ENCODE measurements at regions not wholly inside any gene's neighbourhood (a gene's known extent, or its start where the extent isn't known, plus 50 kb on each side); places are given as distances from the start of the nearest gene placed in this dataset.
"Not testable (repeated sequence)": the region's sequence is repeated elsewhere in the genome, so short reads cannot be mapped to it uniquely, and the experiment has no call there.

DNA sequence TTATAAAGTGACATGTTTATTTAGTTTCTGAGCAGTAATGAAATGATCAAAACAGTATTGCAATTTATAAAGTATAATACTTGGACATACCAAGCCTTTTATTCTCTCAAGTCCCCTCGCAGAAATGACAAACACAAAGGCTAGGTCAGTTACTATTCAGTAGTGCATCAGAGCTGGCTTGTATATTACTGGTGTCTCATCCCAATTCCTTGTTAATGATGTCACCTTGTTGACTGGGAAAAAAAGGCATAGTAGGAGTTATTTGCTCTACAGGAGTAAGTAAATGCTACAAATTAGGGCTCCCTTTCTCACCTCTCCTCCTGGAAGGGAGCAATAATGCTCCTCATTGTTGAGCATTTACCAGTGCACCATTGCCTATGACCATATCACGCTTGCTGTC, 317.6 kb downstream of the CHL1 start:
- H3K27ac ChIP-seq, result no peak overlapping the region
- no peak for DNase-seq (ENCODE audit: low read depth, low spot score)

DNA sequence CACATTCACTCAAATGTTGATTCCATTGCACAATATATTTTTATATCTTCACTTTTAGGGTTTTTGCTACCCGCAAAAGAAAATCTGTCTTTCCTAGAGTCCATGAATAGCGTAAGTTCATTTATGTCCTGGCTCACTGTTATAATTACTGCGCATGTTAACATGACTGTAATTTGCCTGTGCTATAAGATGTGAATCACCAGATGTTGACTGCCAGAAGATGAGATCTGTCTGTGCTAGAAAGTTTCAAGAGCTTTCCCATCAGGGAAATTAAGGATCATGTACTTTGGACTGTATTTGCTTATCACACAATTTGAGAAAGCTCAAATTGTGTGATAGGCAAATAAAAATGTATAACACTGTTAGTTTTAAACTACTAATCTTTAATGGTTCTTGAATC, 322.5 kb downstream of the CHL1 start:
- DNase-seq (ENCODE audit: low read depth, low spot score), result no peak
- no peak overlapping the region for H3K27ac ChIP-seq

DNA sequence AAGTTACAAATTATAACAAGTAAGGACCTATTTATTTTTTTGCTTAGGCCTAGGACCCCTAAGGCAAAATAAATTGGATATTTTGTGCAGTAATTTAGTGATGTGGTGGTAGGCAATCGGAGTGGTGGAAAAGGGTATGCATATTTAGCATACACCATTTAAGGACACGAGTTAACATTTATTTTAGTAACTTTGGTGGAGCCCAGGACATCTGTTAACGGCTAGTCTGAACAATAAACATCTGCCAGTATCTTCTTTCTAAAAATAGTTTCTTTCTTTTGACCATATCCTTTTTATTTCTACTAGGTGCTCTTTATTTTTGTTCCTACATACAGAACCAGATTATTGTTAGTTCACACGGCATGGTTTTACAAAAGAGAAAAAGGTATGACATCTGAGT, 326.3 kb downstream of the CHL1 start:
- no peak for DNase-seq (ENCODE audit: low read depth, low spot score)
- H3K27ac ChIP-seq, result no peak overlapping the region

DNA sequence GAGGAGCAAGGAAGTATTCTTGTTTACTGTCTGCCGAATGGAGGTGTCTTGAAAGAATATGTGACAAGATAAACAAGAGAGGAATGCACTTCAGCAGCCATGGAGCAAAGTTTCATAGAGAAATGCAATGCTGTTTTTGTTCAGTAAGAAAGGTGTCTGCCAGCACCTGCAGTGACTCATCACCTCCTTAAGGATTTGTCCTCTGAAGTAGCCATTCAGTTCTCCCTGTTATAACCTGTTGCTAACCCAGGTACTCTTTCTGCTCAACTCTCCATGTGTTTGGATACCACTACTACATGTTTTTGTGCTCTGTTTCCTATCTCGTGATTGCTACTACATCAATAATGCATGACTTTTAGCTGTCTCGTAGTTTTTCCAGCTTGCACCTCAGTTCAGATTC, 328.9 kb downstream of the CHL1 start:
- no peak for DNase-seq (ENCODE audit: low read depth, low spot score)
- H3K27ac ChIP-seq, result no peak overlapping the region

DNA sequence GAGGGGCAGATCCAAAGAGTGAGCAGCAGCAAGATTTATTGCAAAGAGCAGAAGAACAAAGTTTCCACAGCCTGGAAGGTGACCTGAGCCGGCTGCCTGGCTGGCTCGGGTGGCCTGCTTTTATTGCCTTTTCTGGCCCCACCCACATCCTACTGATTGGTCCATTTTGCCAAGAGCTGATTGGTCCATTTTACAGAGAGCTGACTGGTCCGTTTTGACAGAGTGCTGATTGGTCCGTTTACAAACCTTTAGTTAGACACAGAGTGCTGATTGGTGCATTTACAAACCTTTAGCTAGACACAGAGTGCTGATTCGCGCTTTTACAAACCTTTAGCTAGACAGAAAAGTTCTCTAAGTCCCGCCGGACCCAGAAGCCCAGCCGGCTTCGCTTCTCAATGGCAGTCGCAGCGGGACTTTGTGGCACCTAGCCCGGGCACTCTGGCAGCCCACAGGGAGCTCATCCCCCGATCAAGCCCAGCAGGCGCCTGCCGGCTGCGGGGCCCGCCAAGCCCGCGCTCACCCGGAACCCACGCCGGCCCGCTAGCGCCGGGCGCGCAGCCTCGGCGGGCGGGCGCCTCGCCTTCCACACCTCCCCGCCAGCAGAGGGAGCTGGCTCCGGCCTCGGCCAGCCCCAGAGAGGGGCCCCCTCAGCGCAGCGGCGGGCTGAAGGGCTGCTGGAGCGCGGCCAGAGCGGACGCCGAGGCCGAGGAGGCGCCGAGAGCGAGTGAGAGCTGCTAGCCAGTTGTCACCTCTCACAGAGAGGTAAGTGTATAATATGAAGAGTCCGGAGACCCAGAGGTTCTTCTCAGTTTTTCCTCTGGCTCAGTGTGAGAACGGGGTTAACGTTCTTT, 339.2 kb downstream of the CHL1 start:
- H3K27ac ChIP-seq, result no peak overlapping the region
- DNase-seq (ENCODE audit: low read depth, low spot score), result no peak

DNA sequence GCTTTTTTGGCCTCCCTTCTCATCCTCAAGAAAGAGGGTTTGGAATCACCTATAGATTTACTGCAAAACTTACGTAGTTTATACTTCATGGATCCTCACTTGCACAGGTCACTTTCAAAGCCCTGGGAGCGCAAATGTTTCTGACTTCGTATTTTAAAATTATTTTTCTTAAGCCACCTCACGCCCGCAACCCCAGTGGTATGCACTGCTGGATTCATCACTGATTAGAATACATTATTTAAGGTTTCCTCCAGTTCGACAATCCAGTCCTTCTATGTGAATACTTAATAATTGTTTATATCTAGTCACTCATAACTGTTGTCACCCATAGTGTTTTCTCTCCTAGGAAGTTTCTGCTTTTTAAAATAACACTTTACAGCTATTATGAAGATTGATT, 339.9 kb downstream of the CHL1 start:
- no peak for DNase-seq (ENCODE audit: low read depth, low spot score)
- no peak overlapping the region for H3K27ac ChIP-seq

DNA sequence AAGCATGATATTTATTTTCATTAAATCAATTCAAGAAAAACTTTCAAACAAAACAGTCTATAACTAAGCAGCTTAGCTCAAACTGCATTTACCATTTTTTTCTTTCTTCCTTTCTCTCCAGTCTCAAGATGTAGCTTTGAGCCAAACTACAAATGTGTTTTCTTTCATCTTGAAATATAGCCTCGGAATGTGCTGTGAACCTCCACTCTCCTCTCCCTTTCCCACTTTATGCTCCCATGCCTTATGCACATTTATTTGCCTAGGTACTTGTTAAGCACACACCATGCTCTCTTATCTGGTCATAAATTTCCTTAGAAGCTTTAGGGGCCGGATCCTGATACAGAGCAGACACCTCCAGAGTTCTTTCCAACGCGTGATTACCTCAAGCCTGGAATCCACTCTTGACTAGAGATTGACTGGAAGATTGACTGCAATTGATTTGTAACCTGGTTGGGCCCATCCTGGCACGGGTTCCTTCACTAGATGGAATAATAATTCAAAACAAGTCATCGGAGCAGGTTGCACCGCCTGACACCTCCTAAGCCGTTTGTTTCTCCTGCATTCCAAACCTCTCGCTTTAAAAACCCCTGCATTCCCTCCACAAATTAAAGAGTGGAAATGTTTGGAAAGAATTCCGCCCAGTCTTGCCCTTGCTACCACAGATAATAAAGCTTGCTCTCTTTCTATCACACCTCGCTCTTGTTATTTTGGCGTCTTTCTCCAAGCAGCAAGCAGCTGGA, 344.7 kb downstream of the CHL1 start:
- H3K27ac ChIP-seq, result no peak overlapping the region
- DNase-seq (ENCODE audit: low read depth, low spot score), result no peak

DNA sequence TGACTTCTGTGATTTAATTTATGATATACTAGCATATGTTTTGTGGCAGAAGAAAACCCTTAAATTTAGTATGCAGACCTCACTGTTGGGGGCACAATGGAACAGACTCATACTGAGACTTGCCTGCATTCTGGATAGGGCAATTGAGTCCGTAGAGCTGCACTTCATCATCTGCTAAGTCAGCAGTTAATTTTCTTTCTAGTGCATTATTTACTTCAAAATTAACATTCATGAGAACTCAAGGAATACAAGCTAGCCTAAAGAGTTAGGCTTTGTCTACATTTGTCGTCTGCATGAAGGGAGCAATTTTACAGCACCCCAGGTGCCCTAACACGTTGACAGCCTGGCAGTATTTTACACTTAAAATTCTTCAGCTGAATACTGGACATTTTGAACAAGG, 345.5 kb downstream of the CHL1 start:
- DNase-seq (ENCODE audit: low read depth, low spot score), result no peak
- no peak overlapping the region for H3K27ac ChIP-seq

DNA sequence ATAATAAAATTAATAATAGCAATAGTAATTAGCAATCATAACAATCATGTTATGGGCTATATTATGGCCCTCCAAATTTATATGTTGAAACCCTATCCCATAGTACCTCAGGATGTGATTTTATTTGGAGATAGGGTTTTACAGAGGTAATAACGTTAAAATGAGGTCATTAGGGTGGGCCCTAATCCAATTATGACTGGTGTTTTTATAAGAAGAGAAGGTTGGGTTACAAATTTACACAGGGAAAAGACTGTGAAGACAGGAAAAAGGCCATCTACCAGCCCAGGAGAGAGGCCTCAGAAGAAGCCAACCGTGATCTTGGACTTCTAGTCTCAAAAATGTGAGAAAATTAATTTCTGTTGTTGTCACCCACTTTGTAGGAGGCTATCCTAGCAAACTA, 353.1 kb downstream of the CHL1 start:
- no peak for DNase-seq (ENCODE audit: low read depth, low spot score)

DNA sequence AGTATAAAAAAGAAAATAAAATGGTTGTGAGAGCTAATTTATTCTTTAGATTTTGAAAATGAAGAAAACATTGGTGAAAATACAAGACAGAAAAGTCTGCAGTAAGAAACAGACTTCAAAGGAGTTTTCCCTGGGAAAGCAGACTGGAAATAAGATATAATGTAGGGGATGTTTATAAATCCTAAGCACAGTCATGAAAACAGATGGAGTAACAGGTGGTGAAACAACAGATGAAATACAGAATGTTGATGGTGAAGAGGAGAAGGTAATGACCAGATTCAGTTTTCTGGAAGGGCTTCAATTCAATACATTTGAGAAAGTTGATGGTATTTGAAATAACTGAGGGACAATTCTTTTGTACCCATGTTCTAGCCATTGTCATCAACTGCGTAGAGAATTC, 353.9 kb downstream of the CHL1 start:
- no peak overlapping the region for H3K27ac ChIP-seq
- DNase-seq (ENCODE audit: low read depth, low spot score), result no peak

More for the DNA sequence above, 353.1 kb downstream of the CHL1 start:
- no peak overlapping the region for H3K27ac ChIP-seq

DNA sequence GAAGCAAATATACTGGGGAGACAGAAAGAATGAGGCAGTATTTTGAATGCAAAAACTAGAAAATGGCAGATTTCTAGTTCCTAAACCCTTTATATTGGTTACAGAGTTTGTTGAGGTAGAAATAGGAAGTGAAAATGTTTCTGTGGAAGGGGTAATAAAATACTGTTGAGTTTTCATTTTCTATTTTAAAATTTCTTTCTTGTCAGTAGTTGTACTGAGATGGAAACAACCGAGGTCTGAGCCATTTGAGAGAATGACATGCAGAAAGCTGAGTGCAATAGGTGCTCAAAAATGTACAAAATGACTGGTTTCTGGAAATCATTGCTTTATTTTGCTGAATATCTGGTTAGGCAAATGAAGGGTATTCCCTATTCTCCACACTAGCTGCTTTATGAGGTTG, 361.4 kb downstream of the CHL1 start:
- no peak overlapping the region for H3K27ac ChIP-seq
- no peak for DNase-seq (ENCODE audit: low read depth, low spot score)

DNA sequence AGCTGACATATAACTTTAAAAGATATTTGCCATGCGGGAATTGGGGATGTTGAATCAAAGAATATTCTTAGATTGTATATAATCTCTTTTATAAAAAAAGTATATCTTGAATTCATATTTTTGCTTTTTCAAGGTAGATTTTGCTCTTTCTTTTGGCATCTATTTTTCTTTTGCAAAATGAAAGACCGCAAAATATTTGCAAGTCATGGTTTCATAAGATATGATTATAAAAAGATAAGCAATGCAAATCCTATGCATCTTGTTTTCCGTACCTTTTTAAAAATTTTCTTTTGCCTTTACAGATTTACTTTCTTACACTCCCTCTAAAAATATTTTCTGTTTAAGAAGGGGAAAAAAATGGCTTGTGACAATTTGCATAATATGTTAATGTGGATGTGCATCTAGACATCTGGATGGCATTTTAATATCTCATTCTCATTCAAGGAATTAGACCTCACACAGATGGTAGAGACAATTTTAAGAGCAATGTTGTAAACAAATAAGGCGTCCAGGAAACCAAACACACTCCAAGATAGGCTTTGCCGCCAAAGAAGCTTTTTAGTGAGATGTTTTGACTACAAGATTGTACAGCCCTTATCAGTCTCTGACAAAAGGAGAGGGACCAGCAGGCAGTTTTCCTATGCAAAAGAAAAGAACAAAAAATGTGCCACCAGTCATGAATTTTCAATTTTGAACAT, 371.1 kb downstream of the CHL1 start:
- DNase-seq (ENCODE audit: low read depth, low spot score), result no peak
- H3K27ac ChIP-seq, result no peak overlapping the region

DNA sequence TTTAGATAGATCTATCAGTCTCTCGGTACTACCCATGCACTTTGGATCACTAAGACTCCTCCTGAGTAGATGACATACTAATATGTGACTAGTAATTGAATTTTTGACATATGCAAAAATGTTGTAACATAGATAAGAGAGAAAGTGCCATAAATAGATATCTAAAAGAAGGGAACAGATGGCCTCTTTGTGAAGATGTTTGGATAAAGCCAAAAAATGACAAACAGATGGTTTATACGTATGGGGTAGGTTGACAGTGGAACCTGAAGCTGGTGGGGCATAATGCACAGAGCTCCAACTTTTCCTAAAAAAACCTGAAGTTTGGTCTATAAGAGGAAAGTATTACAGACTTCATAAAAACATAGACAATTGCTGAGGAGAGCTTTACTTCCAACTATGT, 383.0 kb downstream of the CHL1 start:
- not testable (repeated sequence) for H3K27ac ChIP-seq; DNase-seq (ENCODE audit: low read depth, low spot score)

DNA sequence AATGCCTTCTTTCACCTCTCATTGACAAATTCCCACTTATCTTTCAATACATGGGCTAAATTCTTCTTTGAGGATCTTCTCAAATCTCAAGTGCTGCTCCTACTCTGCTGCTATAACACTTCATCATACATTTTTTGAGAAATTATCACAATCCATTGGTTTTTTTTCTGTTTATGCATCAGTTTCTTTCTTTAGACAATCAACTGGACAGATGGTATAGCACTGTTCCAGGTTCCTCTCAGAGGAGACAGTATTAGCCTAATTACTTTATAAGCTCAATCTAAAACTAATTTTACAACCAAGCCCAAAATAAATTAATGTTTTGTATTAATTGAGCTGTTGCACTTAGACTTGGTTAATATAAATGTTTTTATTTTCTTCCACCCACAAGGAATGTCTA, 392.5 kb downstream of the CHL1 start:
- not testable (repeated sequence) for H3K27ac ChIP-seq; DNase-seq (ENCODE audit: low read depth, low spot score)

DNA sequence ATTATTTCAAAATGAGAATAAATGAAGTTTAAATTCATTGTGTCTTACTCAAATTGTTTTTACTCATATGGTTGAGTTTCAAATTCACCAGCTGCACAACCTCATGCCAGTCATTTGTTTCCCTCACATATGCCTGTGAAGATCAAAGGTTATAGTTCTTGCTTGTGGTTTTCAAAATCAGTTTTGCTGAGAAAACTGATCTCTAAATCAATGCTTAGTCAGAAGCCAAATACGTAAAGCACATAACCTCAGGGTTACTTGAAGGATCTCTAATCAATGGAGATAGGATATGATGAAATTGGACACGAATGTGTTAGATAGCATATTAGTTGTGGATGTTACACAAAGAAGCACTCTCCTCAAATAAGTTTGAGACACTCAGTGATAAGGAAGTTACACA, 400.7 kb downstream of the CHL1 start:
- not testable (repeated sequence) for H3K27ac ChIP-seq; DNase-seq (ENCODE audit: low read depth, low spot score)

DNA sequence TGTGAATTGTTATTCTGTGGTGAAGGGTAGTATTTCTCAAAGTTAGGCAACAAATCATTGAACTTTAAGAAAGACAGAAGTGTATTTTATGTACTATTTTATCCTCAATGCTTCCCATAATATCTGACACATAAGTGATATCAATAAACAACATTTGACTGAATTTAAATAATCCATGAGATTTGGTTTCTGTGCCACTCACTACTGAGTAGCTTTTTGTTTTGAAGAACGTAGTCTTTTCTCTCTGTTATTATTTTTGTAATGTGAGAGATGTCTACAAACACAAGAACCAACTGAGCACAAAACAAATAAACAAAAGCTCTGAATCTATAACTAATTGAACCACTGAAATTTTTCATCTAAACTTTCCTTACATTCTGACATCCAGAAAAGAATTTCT, 401.2 kb downstream of the CHL1 start:
- H3K27ac ChIP-seq; DNase-seq (ENCODE audit: low read depth, low spot score): not testable (repeated sequence)

DNA sequence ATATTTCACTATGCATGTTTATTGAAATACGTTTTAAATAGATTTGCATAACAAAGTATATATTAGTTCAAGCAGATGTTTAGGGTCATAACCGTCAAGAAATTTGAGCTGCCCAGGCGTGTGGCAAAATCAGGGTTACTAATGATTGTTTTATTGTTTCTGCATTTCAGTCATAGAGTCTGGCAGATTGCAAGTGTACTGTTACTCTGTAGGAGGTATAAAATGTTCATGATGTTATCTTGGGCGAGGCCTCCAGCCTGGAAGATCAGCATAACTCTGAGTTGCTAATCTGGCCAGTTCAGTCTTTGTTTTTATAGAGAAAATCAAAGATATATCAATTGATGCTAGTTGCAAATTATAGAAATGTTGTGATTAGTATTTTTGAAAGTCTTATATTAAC, 410.9 kb downstream of the CHL1 start:
- H3K27ac ChIP-seq; DNase-seq (ENCODE audit: low read depth, low spot score): not testable (repeated sequence)

DNA sequence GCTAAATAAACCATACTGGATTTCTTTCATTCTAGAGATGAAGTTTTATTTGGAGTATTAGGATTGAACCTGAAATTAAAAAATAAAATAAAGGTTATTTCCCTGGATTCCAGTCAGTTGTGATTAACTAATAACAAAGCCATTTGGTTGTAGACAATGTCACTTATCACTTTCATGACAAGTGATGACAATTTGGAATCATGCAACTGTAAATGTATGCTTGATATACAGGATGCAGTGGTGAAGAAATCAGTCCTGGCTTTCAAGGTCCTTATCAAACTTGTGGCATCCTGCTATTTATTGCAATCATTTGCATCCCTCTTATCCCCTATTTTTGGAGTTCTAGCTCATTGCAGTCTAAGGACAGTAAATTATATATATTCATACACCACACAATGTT, 425.2 kb downstream of the CHL1 start:
- H3K27ac ChIP-seq, result no peak overlapping the region
- DNase-seq (ENCODE audit: low read depth, low spot score), result no peak

DNA sequence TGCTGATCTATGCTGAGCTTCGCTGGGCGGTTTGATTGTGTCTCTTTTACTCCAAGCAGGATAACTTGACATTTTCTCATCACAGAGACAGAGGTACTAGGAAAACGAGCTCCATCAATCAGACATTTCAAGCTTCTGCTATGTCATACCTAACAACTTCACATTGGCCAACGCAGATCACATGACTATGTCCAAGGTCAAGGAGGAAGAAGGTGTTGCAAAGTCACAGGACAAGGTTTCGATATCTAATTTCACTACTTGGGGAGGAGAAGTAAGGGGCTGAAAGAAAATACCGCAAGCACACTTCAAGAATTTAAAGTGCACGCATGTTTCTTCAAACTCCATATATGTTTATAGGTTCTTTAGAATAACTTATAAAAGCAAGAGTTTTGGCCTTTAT, 425.8 kb downstream of the CHL1 start:
- DNase-seq (ENCODE audit: low read depth, low spot score), result no peak
- no peak overlapping the region for H3K27ac ChIP-seq

DNA sequence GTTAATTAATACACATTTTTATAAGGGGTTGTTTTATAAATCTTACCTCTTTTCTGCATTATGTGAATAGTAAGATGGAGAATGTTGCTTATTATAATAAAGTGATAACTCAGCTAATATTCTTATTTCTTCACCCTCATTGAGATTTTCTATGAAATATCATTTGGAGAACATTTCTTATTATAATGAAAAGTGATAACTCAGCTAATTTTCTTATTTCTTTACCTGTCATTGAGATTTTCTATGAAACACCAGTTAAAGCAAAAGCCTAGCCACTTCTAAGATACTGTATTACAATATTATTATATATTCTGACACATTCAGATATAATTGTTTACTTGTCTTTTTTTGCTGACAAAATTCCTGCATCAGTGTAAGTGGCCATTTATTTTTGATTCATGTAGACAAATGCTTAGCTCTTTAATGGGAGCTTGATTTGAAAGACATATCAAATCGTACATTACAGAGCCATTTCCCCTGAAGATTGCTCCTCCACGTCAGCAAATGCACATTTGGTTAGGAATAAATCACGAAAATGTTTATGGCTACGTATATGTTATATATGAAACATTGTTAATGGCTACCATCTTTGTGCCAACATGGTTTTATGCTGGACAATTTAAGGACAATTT, 427.5 kb downstream of the CHL1 start:
- no peak for DNase-seq (ENCODE audit: low read depth, low spot score)
- no peak overlapping the region for H3K27ac ChIP-seq
